ENCODE measurements at regions not wholly inside any gene's neighbourhood (a gene's known extent, or its start where the extent isn't known, plus 50 kb on each side); places are given as distances from the start of the nearest gene placed in this dataset.

DNA sequence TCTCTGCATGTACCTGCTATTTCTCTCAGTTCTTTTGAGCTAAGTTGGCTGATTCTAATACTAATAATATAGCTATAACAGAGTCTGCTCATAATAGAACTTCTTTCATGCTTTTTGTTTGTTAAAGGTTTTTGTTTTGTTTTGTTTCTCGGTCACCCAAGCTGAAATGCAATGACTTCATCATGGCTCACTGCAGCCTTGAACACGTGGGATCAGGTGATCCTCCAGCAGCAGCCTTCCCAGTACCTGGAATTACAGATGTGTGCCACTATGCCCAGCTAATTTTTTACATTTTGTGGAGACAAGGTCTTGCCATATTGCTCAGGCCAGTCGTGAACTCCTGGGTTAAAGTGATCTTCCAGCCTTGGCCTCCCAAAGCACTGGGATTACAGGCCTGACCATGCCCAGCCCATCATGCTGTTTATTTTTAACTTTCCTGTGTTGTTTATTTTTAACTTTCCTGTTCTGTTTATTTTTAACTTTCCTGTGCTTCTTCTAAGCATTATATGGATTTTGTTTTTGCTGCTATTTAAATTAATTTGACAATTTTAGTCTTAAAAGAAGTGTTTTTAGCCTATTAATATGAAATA is 763.8 kb upstream of the CDH7 start:
- no peak for DNase-seq (ENCODE audit: low spot score in 2 of 2)
- Histone ChIP-seq H3K4me3 (no peak overlapping the region), H3K27me3 (no peaks in the 10 kb centered on the region), H3K36me3 (no peaks in the 10 kb centered on the region), H3K27ac (no peak overlapping the region), H3K4me1 (no peaks in the 10 kb centered on the region), H3K9me3 (no peaks in the 10 kb centered on the region)
- intact Hi-C loops (cut with DNase I; ENCODE audit: low total_unique reads) = no loop called here
- TF ChIP-seq POLR2A (IDR thresholded peaks at IDR 0.05) = no peak
- TF ChIP-seq, protein P1, sequence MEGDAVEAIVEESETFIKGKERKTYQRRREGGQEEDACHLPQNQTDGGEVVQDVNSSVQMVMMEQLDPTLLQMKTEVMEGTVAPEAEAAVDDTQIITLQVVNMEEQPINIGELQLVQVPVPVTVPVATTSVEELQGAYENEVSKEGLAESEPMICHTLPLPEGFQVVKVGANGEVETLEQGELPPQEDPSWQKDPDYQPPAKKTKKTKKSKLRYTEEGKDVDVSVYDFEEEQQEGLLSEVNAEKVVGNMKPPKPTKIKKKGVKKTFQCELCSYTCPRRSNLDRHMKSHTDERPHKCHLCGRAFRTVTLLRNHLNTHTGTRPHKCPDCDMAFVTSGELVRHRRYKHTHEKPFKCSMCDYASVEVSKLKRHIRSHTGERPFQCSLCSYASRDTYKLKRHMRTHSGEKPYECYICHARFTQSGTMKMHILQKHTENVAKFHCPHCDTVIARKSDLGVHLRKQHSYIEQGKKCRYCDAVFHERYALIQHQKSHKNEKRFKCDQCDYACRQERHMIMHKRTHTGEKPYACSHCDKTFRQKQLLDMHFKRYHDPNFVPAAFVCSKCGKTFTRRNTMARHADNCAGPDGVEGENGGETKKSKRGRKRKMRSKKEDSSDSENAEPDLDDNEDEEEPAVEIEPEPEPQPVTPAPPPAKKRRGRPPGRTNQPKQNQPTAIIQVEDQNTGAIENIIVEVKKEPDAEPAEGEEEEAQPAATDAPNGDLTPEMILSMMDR (IDR thresholded peaks at IDR 0.05) = no peak
- no peak for TF ChIP-seq POLR2AphosphoS5 (IDR thresholded peaks at IDR 0.05)

DNA sequence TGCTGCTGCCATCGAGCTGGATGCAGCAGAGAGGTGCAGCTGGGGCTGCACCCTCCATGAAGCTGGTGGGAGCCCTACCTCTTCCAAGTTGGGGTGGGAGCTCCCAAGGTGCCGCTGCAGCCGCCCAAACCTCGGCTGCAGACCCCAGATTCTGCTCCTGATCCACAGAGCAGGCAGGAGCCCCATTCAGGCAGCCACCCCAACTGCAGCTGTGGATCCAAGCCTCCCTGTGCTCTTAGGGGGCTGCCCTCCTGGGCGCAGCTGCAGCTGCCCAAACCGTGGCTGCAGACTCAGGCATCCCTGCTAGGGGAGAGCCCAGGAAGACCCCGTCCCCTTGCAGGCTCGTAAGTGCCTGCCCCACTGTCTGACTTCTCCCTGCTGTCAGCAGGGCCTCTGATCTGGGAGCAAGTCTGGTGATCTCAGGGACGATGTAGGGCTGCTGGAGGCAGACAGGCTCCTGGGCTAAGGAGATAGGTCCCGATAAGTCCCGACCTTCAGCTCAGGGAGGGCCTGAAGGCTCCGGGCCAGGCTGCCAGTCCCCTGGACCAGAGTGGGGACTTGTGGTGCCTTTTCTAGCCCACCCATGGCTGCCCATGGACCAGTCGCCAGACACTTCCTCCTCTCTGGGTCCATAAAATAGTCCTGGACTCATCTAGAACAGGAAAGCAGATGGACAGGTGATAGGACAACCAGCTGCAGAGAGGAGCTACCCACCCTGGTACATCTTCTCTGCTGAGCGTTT is 767.1 kb upstream of the CDH7 start:
- H3K9me3 ChIP-seq = no peaks in the 10 kb centered on the region
- intact Hi-C loops (cut with DNase I; ENCODE audit: low total_unique reads) = no loop called here
- no peak overlapping the region for H3K27ac ChIP-seq
- no peaks in the 10 kb centered on the region for H3K36me3 ChIP-seq
- no peak for DNase-seq (ENCODE audit: low spot score in 2 of 2)
- no peaks in the 10 kb centered on the region for H3K4me1 ChIP-seq
- TF ChIP-seq POLR2A (IDR thresholded peaks at IDR 0.05) (no peak), POLR2AphosphoS5 (IDR thresholded peaks at IDR 0.05) (no peak)
- TF ChIP-seq, protein P1 (IDR thresholded peaks at IDR 0.05) = no peak
- no peaks in the 10 kb centered on the region for H3K27me3 ChIP-seq
- no peak overlapping the region for H3K4me3 ChIP-seq

DNA sequence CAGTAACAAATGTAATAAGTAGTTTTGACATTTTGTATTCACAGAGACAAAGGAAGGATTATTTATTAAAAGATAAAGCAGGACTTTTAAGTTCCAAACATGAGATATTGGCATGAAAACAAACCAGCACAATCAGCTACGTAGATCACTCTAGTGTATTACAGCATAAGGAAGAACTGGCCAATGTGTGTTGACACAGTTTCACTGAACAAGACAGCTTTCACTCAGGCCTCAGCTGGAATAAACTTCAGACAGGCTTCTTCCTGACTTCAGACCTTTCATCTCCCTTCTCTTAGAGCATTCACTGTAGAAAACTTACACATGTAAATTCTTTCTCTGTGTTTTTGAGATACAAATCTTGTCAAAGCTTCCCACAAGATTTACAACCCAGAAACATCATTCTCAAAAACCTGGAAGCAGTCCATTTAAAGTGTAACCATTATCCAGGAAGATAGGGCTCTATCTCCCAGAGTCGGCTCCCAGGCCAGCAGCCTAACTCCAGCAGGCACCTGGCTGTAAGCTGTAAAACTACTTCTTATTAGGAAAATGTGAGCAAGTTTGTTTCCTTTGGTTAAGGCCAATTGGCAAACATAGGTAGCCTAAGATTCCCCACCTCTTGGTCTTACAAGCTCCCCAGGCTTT is 768.3 kb upstream of the CDH7 start:
- intact Hi-C loops (cut with DNase I; ENCODE audit: low total_unique reads) = no loop called here
- TF ChIP-seq POLR2A (IDR thresholded peaks at IDR 0.05) = no peak
- TF ChIP-seq, protein P1 (IDR thresholded peaks at IDR 0.05) = no peak
- Histone ChIP-seq H3K4me1 (no peaks in the 10 kb centered on the region), H3K4me3 (no peak overlapping the region), H3K9me3 (no peaks in the 10 kb centered on the region), H3K27ac (no peak overlapping the region), H3K27me3 (no peaks in the 10 kb centered on the region), H3K36me3 (no peaks in the 10 kb centered on the region)
- DNase-seq (ENCODE audit: low spot score in 2 of 2) = no peak

DNA sequence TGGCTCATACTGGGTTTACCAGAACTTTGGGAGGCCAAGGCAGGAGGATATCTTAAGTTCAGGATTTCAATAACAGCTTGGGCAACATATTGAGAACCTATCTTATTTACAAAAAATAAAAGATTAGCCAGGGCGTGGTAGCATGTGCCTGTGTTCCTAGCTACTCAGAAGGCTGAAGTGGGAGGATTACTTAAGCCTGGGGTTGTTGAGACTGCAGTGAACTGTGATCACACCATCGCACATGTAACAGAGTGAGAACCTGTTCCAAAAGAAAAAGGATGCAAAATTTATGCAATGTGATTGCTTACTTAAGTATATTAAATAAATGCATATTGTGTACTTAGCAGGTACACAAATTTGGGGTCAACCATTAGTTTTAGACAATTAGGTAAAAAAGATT is 768.9 kb upstream of the CDH7 start:
- Histone ChIP-seq H3K9me3 (no peaks in the 10 kb centered on the region), H3K27me3 (no peaks in the 10 kb centered on the region), H3K36me3 (no peaks in the 10 kb centered on the region), H3K4me3 (no peak overlapping the region), H3K4me1 (no peaks in the 10 kb centered on the region), H3K27ac (no peak overlapping the region)
- DNase-seq (ENCODE audit: low spot score in 2 of 2) = no peak
- intact Hi-C loops (cut with DNase I; ENCODE audit: low total_unique reads) = no loop called here
- TF ChIP-seq POLR2AphosphoS5 (IDR thresholded peaks at IDR 0.05) (no peak), POLR2A (IDR thresholded peaks at IDR 0.05) (no peak)
- TF ChIP-seq, protein P1 (IDR thresholded peaks at IDR 0.05) = no peak

DNA sequence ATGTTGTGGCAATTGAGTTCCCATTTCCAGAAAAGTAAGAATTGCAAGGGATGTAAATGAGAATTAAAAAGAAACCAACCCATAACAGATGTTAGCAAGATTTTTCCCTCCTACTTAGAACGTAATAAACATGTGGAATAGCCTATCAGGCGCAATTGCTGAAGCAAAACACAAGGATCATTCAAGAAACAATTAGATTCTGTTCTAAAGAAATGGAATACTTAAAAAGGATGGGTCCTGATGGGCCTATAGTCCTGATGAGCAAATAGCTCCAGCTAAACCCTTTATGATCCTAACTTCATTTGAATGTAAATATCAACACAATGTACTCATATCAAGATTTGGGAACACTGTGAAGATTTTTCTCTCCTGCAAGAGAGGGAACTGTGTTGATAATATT is 771.0 kb upstream of the CDH7 start:
- DNase-seq (ENCODE audit: low spot score in 2 of 2) = no peak
- Histone ChIP-seq H3K4me1 (no peaks in the 10 kb centered on the region), H3K4me3 (no peak overlapping the region), H3K27me3 (no peaks in the 10 kb centered on the region), H3K9me3 (no peaks in the 10 kb centered on the region), H3K27ac (no peak overlapping the region), H3K36me3 (no peaks in the 10 kb centered on the region)
- TF ChIP-seq, protein P1 (IDR thresholded peaks at IDR 0.05) = no peak
- TF ChIP-seq POLR2A (IDR thresholded peaks at IDR 0.05) (no peak), POLR2AphosphoS5 (IDR thresholded peaks at IDR 0.05) (no peak)
- intact Hi-C loops (cut with DNase I; ENCODE audit: low total_unique reads) = no loop called here
